HepG2 (cell line): ENCODE measurements at regions not wholly inside any gene's neighbourhood (a gene's known extent, or its start where the extent isn't known, plus 50 kb on each side); places are given as distances from the start of the nearest gene placed in this dataset.
A peak's percentile ranks its signal among the peaks of the same experiment; 100 is the strongest.

Experiments
- ATAC-seq: fragments of 200-7000 bp; cut with Tn5 transposase; 3 replicates; pipeline ENCODE4 v1.9.1; 2020; ENCODE audit warnings: mild to moderate bottlenecking, moderate library complexity
- BruUV-seq: library from RNA; stranded (reverse); fragments of 400-500 nt; replicated peaks from 2 replicates; lab custom pipeline; 2021; lab: Mats Ljungman, UMichigan
- CTCF ChIA-PET: fragments of 300-600 bp; formaldehyde crosslinking; extraction: SDS; loops from one replicate; lab custom pipeline; 2021; ENCODE audit warnings: low total read pairs, inconsistent platforms, low intra/inter-chr PET ratio; lab: Yijun Ruan, JAX
- POLR2A ChIA-PET: fragments of 350-600 bp; sonication (Branson Sonifier 250); formaldehyde crosslinking; loops from one replicate; lab custom pipeline; 2020; ENCODE audit warnings: antibody characterized with exemption, inconsistent platforms; lab: Yijun Ruan, JAX
- DNase-seq: peaks from one replicate; pipeline ENCODE4 v3.0.0-alpha.2; 2015; ENCODE audit warnings: low spot score
- FAIRE-seq: peaks from 3 replicates; lab custom pipeline; 2011; peaks lifted over from hg19 to GRCh38; lab: Jason Lieb, UNC
- H2AFZ ChIP-seq: one replicate; pipeline ENCODE4 v1.6.1; 2011; ENCODE audit warnings: low read length, inconsistent platforms
- H3K27ac ChIP-seq: fragments of 300-600 bp; 3 replicates; pipeline ENCODE4 v1.8.0; 2011; ENCODE audit warnings: mixed run types, mild to moderate bottlenecking, mixed read lengths, low read length, inconsistent platforms; ENCODE audit not compliant: insufficient read depth; ENCODE audit errors: extremely low read length
- H3K27me3 ChIP-seq, 2 experiments: fragments of 200-600 bp in 1 of 2; 2 replicates in 1 of 2; 3 replicates in 1 of 2; pipeline versions ENCODE4 v1.6.0 to v1.8.0; 2011; ENCODE audit warnings: low read length in 2 of 2, mild to moderate bottlenecking in 2 of 2, moderate library complexity in 2 of 2, inconsistent platforms in 1 of 2; ENCODE audit not compliant: insufficient read depth in 2 of 2, control insufficient read depth in 1 of 2
- H3K36me3 ChIP-seq, 2 experiments: fragments of 200-600 bp in 1 of 2; replicated peaks in 1 of 2; 2 replicates in 1 of 2; 3 replicates in 1 of 2; pipeline versions ENCODE4 v1.5.1 to v1.8.0; 2011; ENCODE audit warnings: low read length in 2 of 2, inconsistent platforms in 1 of 2; ENCODE audit not compliant: insufficient read depth in 2 of 2, control insufficient read depth in 1 of 2
- H3K4me1 ChIP-seq: 2 replicates; pipeline ENCODE4 v1.5.1; 2012; ENCODE audit warnings: low read length, inconsistent platforms; ENCODE audit not compliant: insufficient read depth
- H3K4me2 ChIP-seq: 2 replicates; pipeline ENCODE4 v1.6.0; 2011; ENCODE audit warnings: low read depth, low read length, inconsistent platforms
- H3K4me3 ChIP-seq, 3 experiments: fragments of 200-600 bp in 1 of 3; sonication (generic), shearing (Covaris generic) in 1 of 3; replicated peaks in 1 of 3; 2 replicates each; pipeline ENCODE4 v1.5.1; 2011 to 2016; ENCODE audit warnings: low read length in 3 of 3, inconsistent platforms in 2 of 3, low read depth in 2 of 3, mild to moderate bottlenecking in 2 of 3, control low read depth in 1 of 3, mixed read lengths in 1 of 3; ENCODE audit not compliant: insufficient read depth in 1 of 3
- H3K79me2 ChIP-seq: one replicate; pipeline ENCODE4 v1.6.1; 2011; ENCODE audit warnings: low read length, inconsistent platforms; ENCODE audit not compliant: insufficient read depth
- H3K9ac ChIP-seq: 2 replicates; pipeline ENCODE4 v1.6.0; 2011; ENCODE audit warnings: mild to moderate bottlenecking, low read depth, low read length, inconsistent platforms; ENCODE audit not compliant: insufficient read depth
- H3K9me3 ChIP-seq: 2 replicates; pipeline ENCODE4 v1.5.1; 2012; ENCODE audit warnings: mild to moderate bottlenecking, low read length
- H4K20me1 ChIP-seq: 2 replicates; pipeline ENCODE4 v1.6.0; 2011; ENCODE audit warnings: inconsistent platforms, mild to moderate bottlenecking, low read length, moderate library complexity; ENCODE audit not compliant: insufficient read depth
- CBFB ChIP-seq: sonication (generic); formaldehyde crosslinking; IDR thresholded peaks from 2 replicates; pipeline ENCODE4 v1.4.0; 2020; ENCODE audit warnings: missing genetic modification reagents
- CTCF ChIP-seq: sonication (generic); formaldehyde crosslinking; IDR thresholded peaks from 2 replicates; pipeline ENCODE4 v1.5.0; 2020; ENCODE audit warnings: mild to moderate bottlenecking, missing genetic modification reagents, moderate library complexity
- SSRP1 ChIP-seq: IDR thresholded peaks from 2 replicates; pipeline ENCODE4 v1.6.1; 2016; ENCODE audit warnings: control low read depth
- STAG1 ChIP-seq: sonication (generic); formaldehyde crosslinking; IDR thresholded peaks from 2 replicates; pipeline ENCODE4 v1.4.0; 2020; ENCODE audit warnings: missing genetic modification reagents
- ZNF577 ChIP-seq: sonication (generic); formaldehyde crosslinking; IDR thresholded peaks from 2 replicates; pipeline ENCODE4 v1.4.0; 2020; ENCODE audit warnings: mild to moderate bottlenecking, low read depth, missing genetic modification reagents, borderline replicate concordance
- ZNF691 ChIP-seq: sonication (generic); formaldehyde crosslinking; IDR thresholded peaks from 2 replicates; pipeline ENCODE4 v1.4.0; 2020; ENCODE audit warnings: missing genetic modification reagents, low read depth, mild to moderate bottlenecking, borderline replicate concordance
- WGBS: methylation state at CpG from one replicate; pipeline ENCODE4 v1.1.6; 2017; ENCODE audit warnings: low lambda C conversion rate; 5-methylcytosine and 5-hydroxymethylcytosine counted together
- in situ Hi-C: cut with HindIII; loops from 2 replicates; pipeline ENCODE4 v1.10.0; 2017; ENCODE audit warnings: low pct_unique_long_range_greater_than_20kb; ENCODE audit not compliant: extremely low pct_ligation_motif_present
- intact Hi-C: fragments of 100-400 bp; cut with micrococcal nuclease; formaldehyde crosslinking; loops from one replicate; pipeline ENCODE4 v1.10.0; 2022; ENCODE audit not compliant: unreplicated experiment

GRCh38 chr5:39599721-39600431, 175.1 kb upstream of the DAB2 start:
- Histone ChIP-seq H3K4me2 (no peak overlapping the region), H3K9me3 (no peaks in the 10 kb centered on the region)
- 1% methylated on average over 5 of the region's 5 CpGs for WGBS
- TF ChIP-seq ZNF577 (no peak), CBFB (no peak), STAG1 (CRISPR knock-in tag) (peak; percentile 63), SSRP1 (no peak), ZNF691 (no peak), CTCF (CRISPR knock-in tag) (peak; percentile 38)
- TF ChIP-seq, all 625 proteins: peak for 2
- H3K27me3 ChIP-seq: no peaks in the 10 kb centered on the region
- no peak overlapping the region for H3K4me3 ChIP-seq
- peak; percentile 45; the same call in 2 of the 3 replicates for ATAC-seq
- no peak for DNase-seq
- H3K27ac ChIP-seq: no peak overlapping the region
- CTCF ChIA-PET: interaction anchor here (1.6 kb wide), 1 partner anchor 92 kb away, joined by 8 read pairs; no protein-coding TSS in a partner anchor
- FAIRE-seq: no peak
- H2AFZ ChIP-seq: no peak overlapping the region
- H3K36me3 ChIP-seq: no peaks in the 10 kb centered on the region
- H3K4me1 ChIP-seq: no peaks in the 10 kb centered on the region
- no TSS peak for BruUV-seq
- in situ Hi-C loops: loop anchor here (10.0 to 25.0 kb wide), 2 partner anchors 95 to 1087 kb away; partner anchors contain the start of gene PTGER4
- H3K79me2 ChIP-seq: no peaks in the 10 kb centered on the region
- no peaks in the 10 kb centered on the region for H4K20me1 ChIP-seq
- POLR2A ChIA-PET: no interaction called here
- H3K9ac ChIP-seq: no peak overlapping the region
- intact Hi-C loops: loop anchor here (1.0 kb wide), 1 partner anchor 92 kb away; no protein-coding TSS in a partner anchor
